GM23248 (cell line): ENCODE measurements at regions not wholly inside any gene's neighbourhood (a gene's known extent, or its start where the extent isn't known, plus 50 kb on each side); places are given as distances from the start of the nearest gene placed in this dataset.

Experiments
- DNase-seq: peaks from one replicate; pipeline ENCODE4 v3.0.0-alpha.2; 2015
- H2AFZ ChIP-seq: fragments of 200-600 bp; sonication (generic); 2 replicates; pipeline ENCODE4 v1.6.1; 2016; ENCODE audit warnings: antibody characterized with exemption
- H3F3A ChIP-seq: fragments of 200-600 bp; sonication (generic); 2 replicates; pipeline ENCODE4 v1.6.1; 2016; ENCODE audit warnings: mild to moderate bottlenecking, antibody characterized with exemption, mixed run types; ENCODE audit not compliant: insufficient read depth
- H3K27ac ChIP-seq: fragments of 200-600 bp; sonication (generic); 2 replicates; pipeline ENCODE4 v1.5.1; 2016; ENCODE audit warnings: mild to moderate bottlenecking
- H3K27me3 ChIP-seq: fragments of 200-600 bp; sonication (generic); replicated peaks from 2 replicates; pipeline ENCODE4 v1.6.1; 2016; ENCODE audit warnings: mild to moderate bottlenecking; ENCODE audit not compliant: insufficient read depth
- H3K36me3 ChIP-seq: fragments of 200-600 bp; sonication (generic); 2 replicates; pipeline ENCODE4 v1.6.1; 2016; ENCODE audit warnings: low read depth, mild to moderate bottlenecking
- H3K4me1 ChIP-seq: fragments of 200-600 bp; sonication (generic); 2 replicates; pipeline ENCODE4 v1.6.1; 2016; ENCODE audit warnings: mild to moderate bottlenecking; ENCODE audit not compliant: insufficient read depth
- H3K4me2 ChIP-seq: fragments of 200-600 bp; sonication (generic); one replicate; pipeline ENCODE4 v1.6.1; 2016; ENCODE audit warnings: mild to moderate bottlenecking; ENCODE audit not compliant: unreplicated experiment
- H3K4me3 ChIP-seq: fragments of 200-600 bp; sonication (generic); 2 replicates; pipeline ENCODE4 v1.5.1; 2016; ENCODE audit warnings: mild to moderate bottlenecking
- H3K79me2 ChIP-seq: fragments of 200-600 bp; sonication (generic); 2 replicates; pipeline ENCODE4 v1.6.1; 2016; ENCODE audit warnings: mild to moderate bottlenecking; ENCODE audit not compliant: insufficient read depth
- H3K9ac ChIP-seq: fragments of 200-600 bp; sonication (generic); 2 replicates; pipeline ENCODE4 v1.6.1; 2016; ENCODE audit warnings: mild to moderate bottlenecking
- H3K9me2 ChIP-seq: fragments of 200-600 bp; sonication (generic); 2 replicates; pipeline ENCODE4 v1.6.1; 2016; ENCODE audit warnings: mixed run types, mild to moderate bottlenecking, moderate library complexity; ENCODE audit not compliant: insufficient read depth
- H3K9me3 ChIP-seq: fragments of 200-600 bp; sonication (generic); one replicate; pipeline ENCODE4 v1.6.1; 2017; ENCODE audit warnings: low read depth
- H4K20me1 ChIP-seq: fragments of 200-600 bp; sonication (generic); 2 replicates; pipeline ENCODE4 v1.6.0; 2016; ENCODE audit not compliant: insufficient read depth
- EZH2 ChIP-seq: fragments of 200-600 bp; sonication (generic); IDR thresholded peaks from 2 replicates; pipeline ENCODE4 v1.6.1; 2018; ENCODE audit warnings: antibody characterized with exemption, mild to moderate bottlenecking; ENCODE audit not compliant: insufficient read depth, poor library complexity, severe bottlenecking
- EZH2phosphoT487 ChIP-seq: fragments of 200-600 bp; sonication (generic); IDR thresholded peaks from 2 replicates; pipeline ENCODE4 v1.6.1; 2018; ENCODE audit warnings: antibody characterized with exemption, moderate library complexity, mild to moderate bottlenecking, low read depth; ENCODE audit not compliant: insufficient read depth
- WGBS, 2 experiments: methylation state at CpG; one replicate each; pipeline ENCODE4 v1.1.6; 2015 to 2017; ENCODE audit warnings: low lambda C conversion rate in 2 of 2, low coverage in 1 of 2; ENCODE audit errors: missing lambda C conversion rate in 2 of 2; 5-methylcytosine and 5-hydroxymethylcytosine counted together
- in situ Hi-C: fragments of 300-500 bp; cut with MboI; formaldehyde crosslinking; loops from 2 replicates; pipeline ENCODE4 v1.15.0; 2020

DNA sequence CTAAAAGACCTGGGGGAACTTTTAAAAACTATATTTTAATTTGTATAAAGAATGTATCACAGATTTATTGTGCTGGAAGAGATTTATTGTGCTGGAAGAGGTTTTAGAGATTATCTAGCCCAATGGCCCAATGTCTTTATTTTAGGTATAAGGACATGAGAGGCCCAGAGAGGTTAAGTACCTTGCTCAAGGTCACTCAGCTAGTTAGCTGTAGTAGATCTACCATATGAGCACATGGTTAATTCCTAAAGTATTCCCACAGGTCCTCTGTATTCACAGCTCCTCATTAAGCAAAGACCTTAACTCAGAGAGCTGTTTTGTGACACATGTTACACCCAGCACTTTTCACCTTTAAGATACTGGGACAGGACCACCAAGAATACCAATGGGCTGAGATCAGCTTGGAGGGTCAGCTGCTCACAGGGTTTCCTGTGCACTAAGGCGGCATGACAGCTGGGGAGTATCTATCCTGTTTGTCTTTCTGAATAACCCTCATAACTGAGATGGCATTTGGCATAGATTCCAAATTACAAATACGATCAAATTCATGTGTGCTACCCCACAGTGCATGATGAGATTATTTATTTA lies 143.1 kb upstream of the TBL1XR1 start:
- no peak overlapping the region for H2AFZ ChIP-seq
- no peak for DNase-seq
- H3K27ac ChIP-seq = no peak overlapping the region
- H3K4me3 ChIP-seq = no peak overlapping the region
- no peaks in the 10 kb centered on the region for H4K20me1 ChIP-seq
- no peak for TF ChIP-seq EZH2phosphoT487
- TF ChIP-seq EZH2 = no peak
- H3K4me2 ChIP-seq = no peak overlapping the region
- H3K9me2 ChIP-seq = no peaks in the 10 kb centered on the region
- H3K79me2 ChIP-seq = no peaks in the 10 kb centered on the region
- no peaks in the 10 kb centered on the region for H3K27me3 ChIP-seq
- in situ Hi-C loops = no loop called here
- WGBS, 2 experiments = 64 to 66% methylated on average over 2 of the region's 2 CpGs
- no peak overlapping the region for H3K9ac ChIP-seq
- peaks cover 41% of the 10 kb centered on the region for H3K4me1 ChIP-seq
- H3K36me3 ChIP-seq = no peaks in the 10 kb centered on the region
- H3K9me3 ChIP-seq = no peaks in the 10 kb centered on the region
- H3F3A ChIP-seq = peaks cover 29% of the 10 kb centered on the region

DNA sequence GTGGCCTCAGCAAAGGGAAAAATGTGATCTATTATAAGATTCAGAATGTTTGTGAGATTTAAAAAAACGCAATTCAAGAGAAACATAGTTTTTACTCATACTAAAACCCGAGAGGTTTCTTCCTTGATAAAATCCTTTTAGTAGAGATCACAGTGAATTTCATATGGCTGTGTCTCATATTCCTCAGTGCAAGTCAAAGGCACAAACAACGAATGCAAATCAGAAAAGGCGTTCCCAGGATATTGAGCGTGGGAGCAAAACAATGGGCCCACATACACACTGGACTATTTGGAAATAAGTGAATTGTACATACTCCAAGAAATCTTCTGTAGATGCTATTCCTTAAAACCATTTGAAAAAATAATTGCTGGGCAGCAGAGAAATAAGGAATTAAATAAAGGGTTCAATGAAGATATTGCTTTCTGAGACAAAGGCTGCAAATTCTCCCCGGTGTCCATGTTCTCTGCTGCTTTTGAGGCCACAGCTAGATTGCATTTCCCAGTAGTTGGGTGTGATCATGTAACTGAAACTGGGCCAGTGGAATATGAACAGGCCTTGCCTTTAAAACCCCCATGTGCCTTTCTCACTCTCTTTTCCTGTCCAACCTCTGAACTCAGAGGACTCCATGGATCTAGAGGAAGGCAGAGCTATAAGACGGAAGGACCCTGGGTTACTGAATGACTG lies 144.6 kb upstream of the TBL1XR1 start:
- no peak overlapping the region for H3K4me2 ChIP-seq
- H3F3A ChIP-seq = peaks cover 29% of the 10 kb centered on the region
- H3K36me3 ChIP-seq = no peaks in the 10 kb centered on the region
- DNase-seq = no peak
- TF ChIP-seq EZH2phosphoT487 (no peak), EZH2 (no peak)
- no peaks in the 10 kb centered on the region for H4K20me1 ChIP-seq
- no peak overlapping the region for H3K27ac ChIP-seq
- H3K79me2 ChIP-seq = no peaks in the 10 kb centered on the region
- in situ Hi-C loops = no loop called here
- H3K9ac ChIP-seq = no peak overlapping the region
- H3K9me2 ChIP-seq = no peaks in the 10 kb centered on the region
- peaks cover 41% of the 10 kb centered on the region for H3K4me1 ChIP-seq
- H3K4me3 ChIP-seq = no peak overlapping the region
- no peaks in the 10 kb centered on the region for H3K27me3 ChIP-seq
- no peak overlapping the region for H2AFZ ChIP-seq
- no peaks in the 10 kb centered on the region for H3K9me3 ChIP-seq
- WGBS, 2 experiments = 74 to 81% methylated on average over 7 of the region's 7 CpGs

DNA sequence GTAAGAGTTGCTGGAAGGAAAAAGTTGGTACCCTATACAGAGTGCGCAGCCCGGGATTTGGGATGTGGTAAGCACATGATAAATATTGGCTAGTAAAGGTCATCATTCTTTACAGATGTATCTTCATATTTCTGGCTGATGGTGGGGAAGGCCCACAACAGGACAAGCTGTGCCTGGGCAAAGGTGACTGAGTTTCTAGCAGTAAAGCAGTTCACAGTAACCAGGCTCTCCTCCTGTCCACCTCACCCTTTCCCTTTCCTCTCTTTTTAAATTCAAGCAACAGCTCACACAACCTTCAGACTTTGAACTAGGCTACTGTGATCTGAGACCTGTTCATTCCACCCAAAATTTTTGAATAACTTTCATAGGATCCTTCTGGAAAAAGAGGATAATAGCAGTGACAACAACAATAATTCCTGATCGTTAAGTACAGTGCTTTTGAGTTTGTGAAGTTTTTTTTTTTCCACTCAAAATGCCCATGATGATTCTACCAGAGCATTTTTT lies 145.9 kb upstream of the TBL1XR1 start:
- TF ChIP-seq EZH2 (no peak), EZH2phosphoT487 (no peak)
- no peak overlapping the region for H3K4me3 ChIP-seq
- WGBS, 2 experiments = 76 to 80% methylated on average over 3 of the region's 3 CpGs
- peaks cover 28% of the 10 kb centered on the region for H3K4me1 ChIP-seq
- H3K9me3 ChIP-seq = no peaks in the 10 kb centered on the region
- H3F3A ChIP-seq = peaks cover 16% of the 10 kb centered on the region
- no peak overlapping the region for H2AFZ ChIP-seq
- no peaks in the 10 kb centered on the region for H3K36me3 ChIP-seq
- in situ Hi-C loops = no loop called here
- H3K27ac ChIP-seq = no peak overlapping the region
- H3K9ac ChIP-seq = no peak overlapping the region
- DNase-seq = no peak
- H3K79me2 ChIP-seq = no peaks in the 10 kb centered on the region
- no peaks in the 10 kb centered on the region for H4K20me1 ChIP-seq
- no peaks in the 10 kb centered on the region for H3K27me3 ChIP-seq
- H3K9me2 ChIP-seq = no peaks in the 10 kb centered on the region
- no peak overlapping the region for H3K4me2 ChIP-seq

DNA sequence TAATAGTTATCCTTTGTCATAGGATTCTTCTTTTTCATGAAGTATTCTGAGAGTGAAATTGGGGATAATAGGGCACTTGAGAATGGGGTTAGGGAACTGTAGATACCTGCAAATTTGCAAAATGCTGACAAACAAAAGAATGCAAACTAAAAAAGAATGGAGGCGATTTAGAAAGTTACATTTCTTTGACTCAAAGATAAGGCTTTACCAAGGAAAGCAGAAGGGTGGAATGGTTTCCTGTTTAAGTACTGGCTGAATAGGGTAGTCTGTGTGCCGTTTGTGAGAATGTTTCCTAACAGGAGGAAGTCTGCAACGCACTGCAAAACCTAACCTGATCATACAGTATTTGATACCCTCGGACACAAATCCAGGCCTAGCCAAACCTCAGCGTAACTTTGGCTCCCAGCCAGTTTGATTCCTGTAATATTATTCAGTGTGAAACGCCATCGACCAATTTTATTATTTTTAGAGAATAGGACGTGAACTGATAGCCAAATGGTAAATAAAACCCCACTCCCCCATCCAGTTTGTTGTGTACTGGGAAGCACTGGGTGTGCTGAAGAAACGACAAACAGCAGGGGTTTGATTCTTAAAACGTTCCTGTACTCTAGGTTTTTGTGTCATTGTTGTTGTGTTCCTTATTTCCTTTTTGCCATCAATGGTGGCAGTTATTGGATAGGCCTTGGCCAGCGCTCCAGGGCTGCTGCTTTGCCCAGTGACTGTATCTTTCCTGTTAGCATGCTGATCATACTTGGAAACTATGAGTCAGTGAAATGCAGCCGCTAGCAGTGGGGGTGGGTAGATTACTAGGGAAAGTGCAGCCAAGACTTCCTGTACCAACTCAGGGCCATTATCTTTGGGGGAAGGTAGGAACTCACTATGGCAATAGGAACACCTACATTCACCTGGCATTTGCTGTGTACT lies 148.0 kb upstream of the TBL1XR1 start:
- no peaks in the 10 kb centered on the region for H4K20me1 ChIP-seq
- TF ChIP-seq EZH2phosphoT487 (no peak), EZH2 (no peak)
- peak overlapping the region; percentile 60 for H2AFZ ChIP-seq
- H3K36me3 ChIP-seq = no peaks in the 10 kb centered on the region
- DNase-seq = peak; percentile 97
- peak overlapping the region; percentile 80 for H3K27ac ChIP-seq
- no peaks in the 10 kb centered on the region for H3K27me3 ChIP-seq
- no peaks in the 10 kb centered on the region for H3K79me2 ChIP-seq
- H3K4me2 ChIP-seq = peak overlapping the region; percentile 48
- peaks cover 4% of the 10 kb centered on the region; the same call in 1 of the 2 replicates for H3F3A ChIP-seq
- 0 out of 2 replicates have a peak overlapping the region, but pooled peaks have one; percentile 25 for H3K4me3 ChIP-seq
- H3K9me2 ChIP-seq = no peaks in the 10 kb centered on the region
- no peaks in the 10 kb centered on the region for H3K9me3 ChIP-seq
- in situ Hi-C loops = no loop called here
- 39 to 46% methylated on average over 12 of the region's 12 CpGs for WGBS, 2 experiments
- peak overlapping the region; percentile 37 for H3K9ac ChIP-seq
- H3K4me1 ChIP-seq = peaks cover 19% of the 10 kb centered on the region
